Trophoblast cell (in vitro differentiated cells and primary cell): ENCODE measurements at regions not wholly inside any gene's neighbourhood (a gene's known extent, or its start where the extent isn't known, plus 50 kb on each side); places are given as distances from the start of the nearest gene placed in this dataset.
A peak's percentile ranks its signal among the peaks of the same experiment; 100 is the strongest.

Experiments
- DNase-seq, 2 donors: peaks; one replicate each; pipeline ENCODE4 v3.0.0-alpha.2; 2016
- H2AFZ ChIP-seq: 2 replicates; pipeline ENCODE4 v1.6.1; 2013; ENCODE audit warnings: low read length, moderate library complexity, mild to moderate bottlenecking; ENCODE audit not compliant: insufficient read depth, poor library complexity
- H2AK5ac ChIP-seq: 2 replicates; pipeline ENCODE4 v1.6.1; 2013; ENCODE audit warnings: mild to moderate bottlenecking, low read length
- H2BK120ac ChIP-seq: 2 replicates; pipeline ENCODE4 v1.6.1; 2013; ENCODE audit warnings: low read length, mild to moderate bottlenecking, moderate library complexity; ENCODE audit not compliant: insufficient read depth, poor library complexity
- H2BK12ac ChIP-seq: 2 replicates; pipeline ENCODE4 v1.6.1; 2013; ENCODE audit warnings: mild to moderate bottlenecking, low read length, moderate library complexity
- H2BK5ac ChIP-seq: 2 replicates; pipeline ENCODE4 v1.6.1; 2013; ENCODE audit warnings: low read length, low read depth, moderate library complexity, mild to moderate bottlenecking; ENCODE audit not compliant: poor library complexity
- H3K14ac ChIP-seq: 2 replicates; pipeline ENCODE4 v1.6.1; 2013; ENCODE audit warnings: mild to moderate bottlenecking, low read length
- H3K18ac ChIP-seq: 2 replicates; pipeline ENCODE4 v1.6.1; 2013; ENCODE audit warnings: mild to moderate bottlenecking, low read length
- H3K23ac ChIP-seq: 2 replicates; pipeline ENCODE4 v1.6.1; 2013; ENCODE audit warnings: low read length
- H3K27ac ChIP-seq: 2 replicates; pipeline ENCODE4 v1.5.1; 2013; ENCODE audit warnings: low read depth, mild to moderate bottlenecking, inconsistent platforms, low read length, moderate library complexity
- H3K27me3 ChIP-seq: 2 replicates; pipeline ENCODE4 v1.6.1; 2013; ENCODE audit warnings: inconsistent platforms, mild to moderate bottlenecking, low read length, moderate library complexity; ENCODE audit not compliant: insufficient read depth
- H3K36me3 ChIP-seq, 2 experiments: 1 replicate in 1 of 2; 2 replicates in 1 of 2; pipeline ENCODE4 v1.6.1; 2013; ENCODE audit warnings: low read length in 2 of 2, mild to moderate bottlenecking in 2 of 2, moderate library complexity in 1 of 2; ENCODE audit not compliant: insufficient read depth in 2 of 2, control insufficient read depth in 1 of 2
- H3K4ac ChIP-seq: 2 replicates; pipeline ENCODE4 v1.6.1; 2013; ENCODE audit warnings: low read depth, mild to moderate bottlenecking, low read length, moderate library complexity
- H3K4me1 ChIP-seq, 2 experiments: 1 replicate in 1 of 2; 2 replicates in 1 of 2; pipeline ENCODE4 v1.6.1; 2013; ENCODE audit warnings: low read length in 2 of 2, mild to moderate bottlenecking in 2 of 2, moderate library complexity in 1 of 2; ENCODE audit not compliant: insufficient read depth in 2 of 2, control insufficient read depth in 1 of 2
- H3K4me2 ChIP-seq: 2 replicates; pipeline ENCODE4 v1.6.1; 2013; ENCODE audit warnings: inconsistent platforms, mild to moderate bottlenecking, low read length, moderate library complexity
- H3K4me3 ChIP-seq: 2 replicates; pipeline ENCODE4 v1.5.1; 2013; ENCODE audit warnings: mild to moderate bottlenecking, low read depth, low read length, inconsistent platforms
- H3K79me1 ChIP-seq: one replicate; pipeline ENCODE4 v1.6.1; 2013; ENCODE audit warnings: low read length
- H3K79me2 ChIP-seq: 2 replicates; pipeline ENCODE4 v1.6.1; 2013; ENCODE audit warnings: low read length, mild to moderate bottlenecking; ENCODE audit not compliant: control insufficient read depth, insufficient read depth, poor library complexity
- H3K9ac ChIP-seq: 2 replicates; pipeline ENCODE4 v1.6.1; 2013; ENCODE audit warnings: mild to moderate bottlenecking, low read length
- H3K9me3 ChIP-seq: 2 replicates; pipeline ENCODE4 v1.6.1; 2013; ENCODE audit warnings: low read depth, mild to moderate bottlenecking, control low read depth, inconsistent platforms, low read length; ENCODE audit not compliant: insufficient read depth
- H4K12ac ChIP-seq: 2 replicates; pipeline ENCODE4 v1.6.1; 2013; ENCODE audit warnings: low read depth, mild to moderate bottlenecking, low read length, moderate library complexity
- H4K8ac ChIP-seq: 2 replicates; pipeline ENCODE4 v1.6.1; 2013; ENCODE audit warnings: low read depth, mild to moderate bottlenecking, low read length, moderate library complexity
- H4K91ac ChIP-seq: one replicate; pipeline ENCODE4 v1.6.1; 2013; ENCODE audit warnings: low read depth, mild to moderate bottlenecking, low read length, moderate library complexity
- WGBS: extraction: QIAGEN DNeasy Blood & Tissue Kit; methylation state at CpG from one replicate; pipeline ENCODE4 v1.1.7; 2013; ENCODE audit warnings: missing lambda C conversion rate; ENCODE audit not compliant: insufficient read length, insufficient coverage; ENCODE audit errors: extremely low coverage; 5-methylcytosine and 5-hydroxymethylcytosine counted together

- Histone ChIP-seq H2BK120ac (no peak overlapping the region), H3K9ac (no peak overlapping the region), H3K79me1 (no peaks in the 10 kb centered on the region), H2AK5ac (no peak overlapping the region), H3K27me3 (no peaks in the 10 kb centered on the region), H3K79me2 (no peaks in the 10 kb centered on the region), H4K12ac (no peak overlapping the region), H3K23ac (no peak overlapping the region), H3K18ac (no peak overlapping the region), H2AFZ (no peak overlapping the region), H3K36me3 (no peaks in the 10 kb centered on the region), H3K14ac (no peak overlapping the region), H3K4me2 (no peak overlapping the region), H3K4me3 (no peak overlapping the region), H2BK5ac (no peak overlapping the region), H3K9me3 (peaks cover 6% of the 10 kb centered on the region), H2BK12ac (no peak overlapping the region), H4K91ac (no peak overlapping the region), H4K8ac (no peak overlapping the region), H3K4me1 (no peaks in the 10 kb centered on the region), H3K4ac (no peak overlapping the region), H3K27ac (no peak overlapping the region)
- no peak for DNase-seq
Measured at GRCh38 chr2:126385983-126386382, 270.0 kb upstream of the GYPC start.

- no peak overlapping the region for H4K12ac ChIP-seq
- DNase-seq, result no peak
- H3K79me2 ChIP-seq, result no peaks in the 10 kb centered on the region
- no peak overlapping the region for H2BK5ac ChIP-seq
- H3K14ac ChIP-seq, result no peak overlapping the region
- H3K18ac ChIP-seq, result no peak overlapping the region
- H3K9ac ChIP-seq, result no peak overlapping the region
- no peak overlapping the region for H2BK120ac ChIP-seq
- H4K91ac ChIP-seq, result no peak overlapping the region
- peaks cover 6% of the 10 kb centered on the region for H3K9me3 ChIP-seq
- H3K4me2 ChIP-seq, result no peak overlapping the region
- no peak overlapping the region for H2AFZ ChIP-seq
- H2AK5ac ChIP-seq, result no peak overlapping the region
- no CpG with 5 or more reads among the region's 1 CpG for WGBS
- H3K23ac ChIP-seq, result no peak overlapping the region
- no peak overlapping the region for H4K8ac ChIP-seq
- no peak overlapping the region for H3K27ac ChIP-seq
- no peaks in the 10 kb centered on the region for H3K79me1 ChIP-seq
- H3K4ac ChIP-seq, result no peak overlapping the region
- H3K36me3 ChIP-seq, result no peaks in the 10 kb centered on the region
- no peaks in the 10 kb centered on the region for H3K4me1 ChIP-seq
- no peak overlapping the region for H3K4me3 ChIP-seq
- no peaks in the 10 kb centered on the region for H3K27me3 ChIP-seq
- H2BK12ac ChIP-seq, result no peak overlapping the region
Measured at GRCh38 chr2:126389446-126389845, 266.5 kb upstream of the GYPC start.

DNA sequence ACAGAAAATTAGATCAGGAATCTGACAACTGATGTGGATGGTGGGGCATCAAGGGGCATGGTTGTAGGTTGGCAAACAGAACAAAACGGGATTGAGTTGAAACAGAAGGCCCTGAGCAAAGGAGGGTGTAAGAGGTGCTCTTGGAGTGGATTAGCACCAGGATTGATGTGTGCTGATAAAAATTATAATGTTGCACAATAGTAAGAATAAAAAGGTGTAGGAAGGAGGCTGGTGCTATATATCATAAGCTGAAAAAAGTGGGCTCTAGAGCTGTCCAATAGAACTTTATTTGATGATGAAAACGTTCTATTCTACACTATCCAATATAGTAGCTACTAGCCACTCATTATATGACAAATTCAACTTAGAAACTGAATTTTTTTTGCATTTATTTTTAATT lies 263.1 kb upstream of the GYPC start:
- Histone ChIP-seq H3K9ac (no peak overlapping the region), H2BK5ac (no peak overlapping the region), H3K18ac (no peak overlapping the region), H3K4me3 (no peak overlapping the region), H3K4me1 (no peaks in the 10 kb centered on the region), H3K27me3 (no peaks in the 10 kb centered on the region), H2AFZ (no peak overlapping the region), H4K8ac (no peak overlapping the region), H2BK120ac (no peak overlapping the region), H3K14ac (no peak overlapping the region), H2AK5ac (no peak overlapping the region), H3K36me3 (no peaks in the 10 kb centered on the region), H3K23ac (no peak overlapping the region), H3K4ac (no peak overlapping the region), H2BK12ac (no peak overlapping the region), H3K79me1 (no peaks in the 10 kb centered on the region), H3K27ac (no peak overlapping the region), H3K79me2 (no peaks in the 10 kb centered on the region), H3K4me2 (no peak overlapping the region), H3K9me3 (peaks cover 4% of the 10 kb centered on the region), H4K91ac (no peak overlapping the region), H4K12ac (no peak overlapping the region)
- WGBS, result no CpG with 5 or more reads among the region's 2 CpGs
- DNase-seq, result no peak

DNA sequence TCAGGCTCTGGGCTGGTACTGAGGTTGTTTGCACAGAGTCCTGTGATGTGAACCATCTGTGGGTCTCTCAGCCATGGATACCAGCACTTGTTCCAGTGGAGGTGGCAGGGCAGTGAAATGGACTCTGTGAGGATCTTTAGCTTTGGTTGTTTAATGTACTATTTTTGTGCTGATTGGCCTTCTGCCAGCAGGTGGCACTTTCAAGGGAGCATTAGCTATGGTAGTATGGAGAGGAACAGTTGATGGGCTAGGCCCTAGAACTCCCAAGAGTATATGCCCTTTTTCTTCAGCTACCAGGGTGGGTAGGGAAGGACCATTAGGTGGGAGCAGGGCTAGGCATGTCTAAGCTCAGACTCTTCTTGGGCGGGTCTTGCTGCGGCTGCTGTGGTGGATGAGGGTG lies 257.0 kb upstream of the GYPC start:
- Histone ChIP-seq H3K4me2 (no peak overlapping the region), H3K4ac (no peak overlapping the region), H2BK120ac (no peak overlapping the region), H3K79me1 (no peaks in the 10 kb centered on the region), H3K9me3 (no peaks in the 10 kb centered on the region), H3K4me3 (no peak overlapping the region), H3K27ac (no peak overlapping the region), H4K91ac (no peak overlapping the region), H3K23ac (no peak overlapping the region), H3K18ac (no peak overlapping the region), H2BK5ac (no peak overlapping the region), H2AFZ (no peak overlapping the region), H4K12ac (no peak overlapping the region), H3K4me1 (no peaks in the 10 kb centered on the region), H3K14ac (no peak overlapping the region), H2BK12ac (no peak overlapping the region), H3K27me3 (no peaks in the 10 kb centered on the region), H4K8ac (no peak overlapping the region), H3K36me3 (no peaks in the 10 kb centered on the region), H3K9ac (no peak overlapping the region), H2AK5ac (no peak overlapping the region), H3K79me2 (no peaks in the 10 kb centered on the region)
- no CpG with 5 or more reads among the region's 2 CpGs for WGBS
- DNase-seq, result peak in 1 of 2 donors; percentile 2
